ENCODE measurements at regions not wholly inside any gene's neighbourhood (a gene's known extent, or its start where the extent isn't known, plus 50 kb on each side); places are given as distances from the start of the nearest gene placed in this dataset.

DNA sequence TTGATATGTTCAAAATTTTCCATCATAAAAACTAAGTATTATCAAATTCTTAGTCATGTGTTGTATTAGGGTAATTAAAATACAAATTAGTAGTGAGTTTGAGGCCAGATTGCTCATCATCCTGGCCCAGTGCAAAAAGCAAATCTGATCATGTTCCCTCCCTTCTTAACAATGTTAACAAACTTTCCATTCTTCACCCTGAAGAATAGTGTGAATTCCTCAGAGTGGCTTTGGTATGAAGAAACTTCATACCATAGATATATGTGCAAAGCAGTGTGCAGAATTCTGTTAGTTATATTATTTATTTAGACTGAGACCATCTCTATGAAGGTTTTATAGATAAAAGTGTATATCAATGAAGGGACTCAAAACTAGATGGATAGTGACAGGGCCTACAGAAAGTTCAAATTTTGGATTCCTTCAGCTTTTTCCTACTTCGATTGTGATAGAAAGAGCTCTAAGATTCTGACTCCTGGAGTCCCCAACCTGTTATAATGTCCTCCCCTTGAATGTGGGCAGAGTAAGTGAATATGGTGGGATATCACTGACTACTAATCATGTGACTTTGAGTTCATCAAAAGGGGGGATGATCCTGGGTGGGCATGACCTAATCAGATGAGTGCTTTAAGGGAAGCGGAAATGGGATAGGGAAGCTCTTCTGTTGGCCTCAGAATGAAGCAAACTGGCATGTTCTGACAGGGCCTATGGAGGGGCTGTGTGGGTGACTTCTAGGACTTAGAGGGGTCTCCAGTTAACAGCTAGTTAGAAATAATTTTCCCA is 271.4 kb downstream of the BTG1 start:
- FAIRE-seq, result no peak
- TF ChIP-seq POLR2A (IDR thresholded peaks at IDR 0.05; ENCODE audit: low read depth, low read length), result no peak
- no peak for DNase-seq (ENCODE audit: insufficient read length, low spot score)

- DNase-seq (ENCODE audit: insufficient read length, low spot score) (no peak), FAIRE-seq (no peak)
- no peak for TF ChIP-seq POLR2A (IDR thresholded peaks at IDR 0.05; ENCODE audit: low read depth, low read length)
Observed at GRCh38 chr12:91871751-91872150, 273.9 kb downstream of the BTG1 start.

- FAIRE-seq (no peak), DNase-seq (ENCODE audit: insufficient read length, low spot score) (no peak)
- TF ChIP-seq POLR2A (IDR thresholded peaks at IDR 0.05; ENCODE audit: low read depth, low read length), result no peak
Observed at GRCh38 chr12:91870872-91871707, 274.6 kb downstream of the BTG1 start.

DNA sequence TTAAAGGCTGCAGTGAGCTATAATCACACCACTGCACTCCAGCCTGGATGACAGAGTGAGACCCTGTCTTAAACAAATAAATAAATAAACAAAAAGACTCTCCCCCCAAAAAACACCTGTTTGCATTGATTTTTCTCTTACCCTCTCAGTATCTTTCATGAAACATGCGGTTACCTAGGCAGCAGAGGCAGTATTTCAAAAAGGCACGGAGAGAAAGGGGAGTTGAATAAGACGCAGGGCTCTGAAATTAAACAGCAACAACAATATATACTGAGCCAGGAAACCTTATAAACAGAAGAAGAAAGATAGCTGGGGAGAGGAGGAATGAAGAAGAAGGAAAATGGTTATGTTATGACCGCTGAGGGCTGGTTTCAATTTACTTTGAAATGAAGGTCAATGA is 277.6 kb downstream of the BTG1 start:
- FAIRE-seq, result no peak
- TF ChIP-seq POLR2A (IDR thresholded peaks at IDR 0.05; ENCODE audit: low read depth, low read length), result no peak
- DNase-seq (ENCODE audit: insufficient read length, low spot score), result no peak

GRCh38 chr12:91866566-91866965 is 279.1 kb downstream of the BTG1 start:
- DNase-seq (ENCODE audit: insufficient read length, low spot score) (no peak), FAIRE-seq (no peak)
- no peak for TF ChIP-seq POLR2A (IDR thresholded peaks at IDR 0.05; ENCODE audit: low read depth, low read length)

DNA sequence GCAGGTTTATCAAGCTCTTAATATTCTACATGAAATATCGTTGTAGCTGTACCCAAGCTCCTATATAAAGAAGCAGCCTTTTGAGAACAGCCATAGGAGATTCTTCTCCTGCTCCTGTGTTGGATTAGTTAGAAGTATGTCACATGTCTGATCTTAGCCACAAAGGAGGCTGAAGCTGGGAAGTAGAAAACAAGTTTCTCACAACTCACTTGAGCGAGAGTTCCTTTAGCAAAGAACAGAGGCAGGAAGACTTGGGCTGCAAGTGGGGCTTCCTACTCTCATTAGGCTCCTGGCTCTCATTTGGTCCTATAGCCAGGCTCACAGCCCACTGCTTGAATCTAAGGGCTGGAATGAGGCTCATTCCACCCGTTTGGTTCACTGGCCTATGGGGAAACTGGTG is 281.9 kb downstream of the BTG1 start:
- DNase-seq (ENCODE audit: insufficient read length, low spot score), result no peak
- TF ChIP-seq POLR2A (IDR thresholded peaks at IDR 0.05; ENCODE audit: low read depth, low read length), result no peak
- no peak for FAIRE-seq

- no peak for FAIRE-seq
- no peak for TF ChIP-seq POLR2A (IDR thresholded peaks at IDR 0.05; ENCODE audit: low read depth, low read length)
- DNase-seq (ENCODE audit: insufficient read length, low spot score), result no peak
Observed at GRCh38 chr12:91861554-91861953, 284.1 kb downstream of the BTG1 start.

- TF ChIP-seq POLR2A (IDR thresholded peaks at IDR 0.05; ENCODE audit: low read depth, low read length), result no peak
- no peak for DNase-seq (ENCODE audit: insufficient read length, low spot score)
- no peak for FAIRE-seq
Observed at GRCh38 chr12:91859347-91859746, 286.3 kb downstream of the BTG1 start.

- TF ChIP-seq POLR2A (IDR thresholded peaks at IDR 0.05; ENCODE audit: low read depth, low read length), result no peak
- FAIRE-seq, result no peak
- no peak for DNase-seq (ENCODE audit: insufficient read length, low spot score)
Observed at GRCh38 chr12:91857813-91858542, 287.7 kb downstream of the BTG1 start.

DNA sequence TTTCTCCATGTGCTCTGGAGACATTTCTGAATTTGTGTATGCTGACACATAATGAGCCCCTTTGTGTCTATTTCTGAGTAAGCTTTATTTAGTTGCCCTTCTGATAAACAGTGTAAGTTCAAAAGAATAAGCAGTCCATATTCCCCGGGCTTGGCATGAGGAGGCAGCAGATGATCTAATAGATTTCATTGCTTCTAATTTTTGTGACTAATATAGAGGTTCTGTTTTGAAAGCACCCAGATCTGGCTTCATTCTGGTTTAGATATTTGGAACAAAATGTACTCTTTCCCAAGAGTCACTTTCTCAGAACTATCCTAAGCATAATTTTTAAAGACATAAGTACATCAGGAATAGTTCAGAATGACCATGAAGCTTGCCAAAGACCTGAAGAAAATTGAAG is 290.9 kb downstream of the BTG1 start:
- FAIRE-seq (no peak), DNase-seq (ENCODE audit: insufficient read length, low spot score) (no peak)
- no peak for TF ChIP-seq POLR2A (IDR thresholded peaks at IDR 0.05; ENCODE audit: low read depth, low read length)

DNA sequence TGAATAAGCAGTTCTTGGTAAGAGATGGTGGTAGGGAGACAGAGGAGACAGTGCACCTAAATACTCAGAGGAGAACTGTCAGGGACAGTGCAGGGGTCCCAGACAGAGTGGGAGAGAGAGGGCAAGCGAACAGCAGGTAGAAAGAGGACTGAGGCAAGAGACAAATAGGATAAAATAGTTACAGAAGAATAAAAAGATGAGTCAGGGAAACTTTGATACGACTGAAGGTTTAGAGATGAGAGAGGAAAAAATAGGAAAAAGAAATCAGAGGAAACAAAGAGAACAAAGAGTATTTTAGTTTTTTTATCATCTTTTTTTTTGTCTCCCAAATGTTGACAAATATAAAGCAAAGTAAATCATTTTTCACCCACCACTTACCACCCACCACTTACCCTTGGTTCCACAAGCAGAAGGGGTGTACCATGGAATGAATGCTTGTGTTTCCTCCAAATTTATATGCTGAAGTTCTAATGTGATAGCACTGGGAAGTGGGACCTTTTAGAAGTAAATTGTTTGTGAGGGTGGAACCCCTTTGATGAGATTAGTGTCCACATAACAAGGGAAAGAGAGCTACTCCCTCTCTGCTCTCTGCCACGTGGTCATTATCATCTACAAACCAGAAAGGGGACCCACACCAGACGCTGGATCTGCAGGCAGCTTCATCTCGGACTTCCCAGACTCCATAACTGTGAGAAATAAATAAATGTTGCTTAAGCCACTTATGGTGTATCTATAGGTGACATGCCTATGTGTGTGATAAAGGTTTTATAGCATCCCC is 292.1 kb downstream of the BTG1 start:
- no peak for TF ChIP-seq POLR2A (IDR thresholded peaks at IDR 0.05; ENCODE audit: low read depth, low read length)
- FAIRE-seq (no peak), DNase-seq (ENCODE audit: insufficient read length, low spot score) (no peak)

DNA sequence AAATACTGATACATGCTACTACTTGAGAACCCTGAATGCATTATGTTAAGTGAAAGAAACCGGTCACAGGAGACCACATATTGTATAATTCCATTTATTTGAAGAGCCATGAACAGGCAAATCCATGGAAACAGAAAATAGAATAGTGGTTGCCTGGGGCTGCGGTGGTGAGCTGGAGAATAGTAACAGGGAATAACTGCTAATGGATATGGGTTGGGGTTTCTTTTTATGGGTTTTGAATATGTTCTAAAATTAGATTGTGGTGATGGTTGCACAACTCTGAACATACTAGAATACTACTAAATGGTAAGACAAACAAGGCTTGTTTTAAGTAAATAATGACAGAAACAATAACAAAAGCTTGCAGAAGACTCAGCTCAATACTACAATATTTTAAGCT is 293.0 kb downstream of the BTG1 start:
- TF ChIP-seq POLR2A (IDR thresholded peaks at IDR 0.05; ENCODE audit: low read depth, low read length), result no peak
- FAIRE-seq, result no peak
- no peak for DNase-seq (ENCODE audit: insufficient read length, low spot score)

- no peak for TF ChIP-seq POLR2A (IDR thresholded peaks at IDR 0.05; ENCODE audit: low read depth, low read length)
- no peak for FAIRE-seq
Observed at GRCh38 chr12:91851741-91852477, 293.7 kb downstream of the BTG1 start.

More at GRCh38 chr12:91851741-91852477, 293.7 kb downstream of the BTG1 start:
- no peak for DNase-seq (ENCODE audit: insufficient read length, low spot score)

All from H54 (cell line).